DOHH2 (cell line): ENCODE measurements at regions not wholly inside any gene's neighbourhood (a gene's known extent, or its start where the extent isn't known, plus 50 kb on each side); places are given as distances from the start of the nearest gene placed in this dataset.

ENCODE experiments used
- EZH2phosphoT487 ChIP-seq: fragments of 200-600 bp; sonication (generic); IDR thresholded peaks from 2 replicates; pipeline ENCODE4 v1.6.1; 2017; ENCODE audit warnings: borderline replicate concordance, mild to moderate bottlenecking, antibody characterized with exemption, low read length, moderate library complexity, mixed read lengths
- TF ChIP-seq, protein P1 (sequence below): fragments of 200-600 bp; sonication (generic); IDR thresholded peaks from one replicate; pipeline ENCODE4 v1.5.1; 2014; ENCODE audit warnings: antibody characterized with exemption, mild to moderate bottlenecking, low read depth, low read length; ENCODE audit not compliant: poor library complexity, severe bottlenecking

DNA sequence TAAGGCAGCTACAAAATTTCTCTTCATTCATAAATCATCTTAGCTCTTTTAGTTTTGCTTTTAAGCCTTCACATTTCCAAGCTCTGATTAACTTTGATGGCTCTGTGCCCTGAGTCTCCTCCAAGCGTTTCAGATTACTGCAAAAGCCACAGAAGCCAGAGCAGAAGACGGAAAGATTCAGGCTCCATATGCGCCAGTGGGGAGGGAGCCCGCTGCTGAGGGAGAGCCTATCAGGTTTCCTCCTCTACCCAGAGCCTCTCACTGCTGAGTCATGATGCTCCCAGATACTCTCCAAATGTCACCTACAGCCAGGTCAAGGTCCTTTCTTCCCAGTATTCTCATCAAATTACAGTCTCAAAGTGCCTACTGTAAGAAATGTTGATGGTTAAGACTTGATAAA lies 193.6 kb downstream of the RAP2A start:
- TF ChIP-seq, protein P1, sequence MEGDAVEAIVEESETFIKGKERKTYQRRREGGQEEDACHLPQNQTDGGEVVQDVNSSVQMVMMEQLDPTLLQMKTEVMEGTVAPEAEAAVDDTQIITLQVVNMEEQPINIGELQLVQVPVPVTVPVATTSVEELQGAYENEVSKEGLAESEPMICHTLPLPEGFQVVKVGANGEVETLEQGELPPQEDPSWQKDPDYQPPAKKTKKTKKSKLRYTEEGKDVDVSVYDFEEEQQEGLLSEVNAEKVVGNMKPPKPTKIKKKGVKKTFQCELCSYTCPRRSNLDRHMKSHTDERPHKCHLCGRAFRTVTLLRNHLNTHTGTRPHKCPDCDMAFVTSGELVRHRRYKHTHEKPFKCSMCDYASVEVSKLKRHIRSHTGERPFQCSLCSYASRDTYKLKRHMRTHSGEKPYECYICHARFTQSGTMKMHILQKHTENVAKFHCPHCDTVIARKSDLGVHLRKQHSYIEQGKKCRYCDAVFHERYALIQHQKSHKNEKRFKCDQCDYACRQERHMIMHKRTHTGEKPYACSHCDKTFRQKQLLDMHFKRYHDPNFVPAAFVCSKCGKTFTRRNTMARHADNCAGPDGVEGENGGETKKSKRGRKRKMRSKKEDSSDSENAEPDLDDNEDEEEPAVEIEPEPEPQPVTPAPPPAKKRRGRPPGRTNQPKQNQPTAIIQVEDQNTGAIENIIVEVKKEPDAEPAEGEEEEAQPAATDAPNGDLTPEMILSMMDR = no peak
- no peak for TF ChIP-seq EZH2phosphoT487
